ENCODE measurements at regions not wholly inside any gene's neighbourhood (a gene's known extent, or its start where the extent isn't known, plus 50 kb on each side); places are given as distances from the start of the nearest gene placed in this dataset.

- Histone ChIP-seq H3K36me3 (peaks cover 27 to 50% of the 10 kb centered on the region in 2 donors), H3K27me3 (no peaks in the 10 kb centered on the region), H3K4me1 (peaks cover 0 to 7% of the 10 kb centered on the region in 2 donors), H3K27ac (no peak overlapping the region), H3K4me3 (no peak overlapping the region), H3K9me3 (no peaks in the 10 kb centered on the region)
- TF ChIP-seq CTCF (IDR thresholded peaks at IDR 0.05): no peak
- intact Hi-C loops (cut with DNase I): no loop called here
- DNase-seq (ENCODE audit: low spot score in 2 of 2): no peak
These were observed 255.1 kb upstream of the TPM1 start for GRCh38 chr15:62787401-62787800.

- Histone ChIP-seq H3K4me1 (peaks cover 0 to 2% of the 10 kb centered on the region in 2 donors), H3K9me3 (no peaks in the 10 kb centered on the region), H3K36me3 (peaks cover 30 to 57% of the 10 kb centered on the region in 2 donors), H3K27me3 (no peaks in the 10 kb centered on the region), H3K4me3 (no peak overlapping the region), H3K27ac (no peak overlapping the region)
- no peak for DNase-seq (ENCODE audit: low spot score in 2 of 2)
- no peak for TF ChIP-seq CTCF (IDR thresholded peaks at IDR 0.05)
- intact Hi-C loops (cut with DNase I): no loop called here
These were observed 254.3 kb upstream of the TPM1 start for GRCh38 chr15:62788224-62788623.

- Histone ChIP-seq H3K4me3 (no peak overlapping the region), H3K4me1 (no peaks in the 10 kb centered on the region), H3K27me3 (no peaks in the 10 kb centered on the region), H3K36me3 (peaks cover 15 to 50% of the 10 kb centered on the region in 2 donors), H3K27ac (no peak overlapping the region), H3K9me3 (no peaks in the 10 kb centered on the region)
- intact Hi-C loops (cut with DNase I): no loop called here
- no peak for DNase-seq (ENCODE audit: low spot score in 2 of 2)
- no peak for TF ChIP-seq CTCF (IDR thresholded peaks at IDR 0.05)
These were observed 252.0 kb upstream of the TPM1 start for GRCh38 chr15:62790546-62790945.

GRCh38 chr15:62791694-62792093 is 250.9 kb upstream of the TPM1 start:
- Histone ChIP-seq H3K4me1 (no peaks in the 10 kb centered on the region), H3K27ac (no peak overlapping the region), H3K27me3 (no peaks in the 10 kb centered on the region), H3K4me3 (no peak overlapping the region), H3K36me3 (peaks cover 15 to 49% of the 10 kb centered on the region in 2 donors), H3K9me3 (no peaks in the 10 kb centered on the region)
- intact Hi-C loops (cut with DNase I): no loop called here
- no peak for TF ChIP-seq CTCF (IDR thresholded peaks at IDR 0.05)
- no peak for DNase-seq (ENCODE audit: low spot score in 2 of 2)

GRCh38 chr15:62792986-62793751 is 249.4 kb upstream of the TPM1 start:
- TF ChIP-seq CTCF (IDR thresholded peaks at IDR 0.05): no peak
- intact Hi-C loops (cut with DNase I): no loop called here
- no peaks in the 10 kb centered on the region for H3K4me1 ChIP-seq
- no peaks in the 10 kb centered on the region for H3K27me3 ChIP-seq
- no peaks in the 10 kb centered on the region for H3K9me3 ChIP-seq
- H3K4me3 ChIP-seq: no peak overlapping the region
- peaks cover 22 to 53% of the 10 kb centered on the region in 2 donors for H3K36me3 ChIP-seq
- no peak for DNase-seq (ENCODE audit: low spot score in 2 of 2)
- no peak overlapping the region for H3K27ac ChIP-seq

All from ascending aorta (tissue), 2 donors.